Osteocyte (in vitro differentiated cells): ENCODE measurements at regions not wholly inside any gene's neighbourhood (a gene's known extent, or its start where the extent isn't known, plus 50 kb on each side); places are given as distances from the start of the nearest gene placed in this dataset.

Source experiments
- DNase-seq: peaks from one replicate; pipeline ENCODE4 v3.0.0; 2021; ENCODE audit warnings: mixed read lengths; ENCODE audit not compliant: unreplicated experiment; ENCODE audit errors: extremely low spot score
- H3K27ac Mint-ChIP-seq: one replicate; pipeline ENCODE4 v1.8.0; 2021; ENCODE audit warnings: mild to moderate bottlenecking, mixed read lengths; ENCODE audit not compliant: unreplicated experiment
- H3K27me3 Mint-ChIP-seq: one replicate; pipeline ENCODE4 v1.8.0; 2021; ENCODE audit warnings: mixed read lengths; ENCODE audit not compliant: unreplicated experiment
- H3K36me3 Mint-ChIP-seq: one replicate; pipeline ENCODE4 v1.8.0; 2021; ENCODE audit warnings: mixed read lengths; ENCODE audit not compliant: unreplicated experiment
- H3K4me1 Mint-ChIP-seq: one replicate; pipeline ENCODE4 v1.8.0; 2021; ENCODE audit warnings: mixed read lengths; ENCODE audit not compliant: unreplicated experiment
- H3K4me3 Mint-ChIP-seq: one replicate; pipeline ENCODE4 v1.8.0; 2021; ENCODE audit warnings: mild to moderate bottlenecking, moderate library complexity, mixed read lengths; ENCODE audit not compliant: unreplicated experiment
- H3K9me3 Mint-ChIP-seq: one replicate; pipeline ENCODE4 v1.8.0; 2021; ENCODE audit warnings: mixed read lengths; ENCODE audit not compliant: unreplicated experiment
- CTCF ChIP-seq: fragments of 200-600 bp; sonication (generic); IDR thresholded peaks from 2 replicates; pipeline ENCODE4 v1.5.0; 2021; ENCODE audit warnings: antibody characterized with exemption, mild to moderate bottlenecking, moderate library complexity

DNA sequence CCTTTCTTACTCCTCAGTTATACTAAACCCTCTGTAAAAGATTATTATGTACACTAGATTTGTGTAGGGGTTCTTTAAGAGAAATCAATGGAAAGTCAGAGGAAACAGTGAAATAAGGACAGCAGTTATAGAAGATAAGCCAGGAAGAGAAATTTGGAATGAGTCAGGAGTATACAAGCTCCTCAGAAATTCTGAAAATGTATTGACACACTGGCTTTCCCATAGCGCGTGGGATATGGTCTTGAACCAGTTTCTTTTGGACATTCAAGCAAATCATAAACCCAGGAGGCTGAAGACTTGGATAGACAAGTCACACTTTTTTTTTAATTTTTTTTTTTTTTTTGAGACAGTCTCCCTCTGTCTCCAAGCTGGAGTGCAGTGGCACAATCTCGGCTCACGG is 316.1 kb upstream of the MMADHC start:
- H3K27ac Mint-ChIP-seq = no peak overlapping the region
- H3K4me3 Mint-ChIP-seq = no peak overlapping the region
- no peaks in the 10 kb centered on the region for H3K36me3 Mint-ChIP-seq
- H3K9me3 Mint-ChIP-seq = no peaks in the 10 kb centered on the region
- no peak for TF ChIP-seq CTCF
- no peaks in the 10 kb centered on the region for H3K27me3 Mint-ChIP-seq
- peaks cover 9% of the 10 kb centered on the region for H3K4me1 Mint-ChIP-seq
- no peak for DNase-seq

DNA sequence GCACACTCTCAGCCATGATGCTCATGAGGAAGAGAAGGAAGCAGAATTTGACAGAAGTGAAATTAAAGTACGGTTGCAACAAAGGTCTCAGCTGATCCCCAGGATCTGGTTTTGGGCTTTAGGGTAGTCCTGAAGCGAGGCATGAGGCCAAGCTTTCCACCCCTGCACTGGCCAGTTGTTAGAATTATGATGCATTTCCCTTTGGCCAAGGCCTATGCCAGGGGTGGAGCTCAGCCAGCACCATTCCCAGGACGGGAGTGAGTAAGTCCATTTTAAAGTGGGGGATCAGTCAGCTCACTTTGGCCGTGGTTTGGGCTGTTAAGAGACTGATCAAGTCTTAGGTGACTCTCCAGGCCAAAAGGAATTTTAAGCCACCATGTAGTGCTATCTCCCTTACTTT is 314.5 kb upstream of the MMADHC start:
- Mint-ChIP-seq H3K9me3 (no peaks in the 10 kb centered on the region), H3K4me1 (peaks cover 5% of the 10 kb centered on the region), H3K4me3 (no peak overlapping the region), H3K27ac (no peak overlapping the region), H3K27me3 (no peaks in the 10 kb centered on the region), H3K36me3 (no peaks in the 10 kb centered on the region)
- TF ChIP-seq CTCF = no peak
- DNase-seq = no peak

DNA sequence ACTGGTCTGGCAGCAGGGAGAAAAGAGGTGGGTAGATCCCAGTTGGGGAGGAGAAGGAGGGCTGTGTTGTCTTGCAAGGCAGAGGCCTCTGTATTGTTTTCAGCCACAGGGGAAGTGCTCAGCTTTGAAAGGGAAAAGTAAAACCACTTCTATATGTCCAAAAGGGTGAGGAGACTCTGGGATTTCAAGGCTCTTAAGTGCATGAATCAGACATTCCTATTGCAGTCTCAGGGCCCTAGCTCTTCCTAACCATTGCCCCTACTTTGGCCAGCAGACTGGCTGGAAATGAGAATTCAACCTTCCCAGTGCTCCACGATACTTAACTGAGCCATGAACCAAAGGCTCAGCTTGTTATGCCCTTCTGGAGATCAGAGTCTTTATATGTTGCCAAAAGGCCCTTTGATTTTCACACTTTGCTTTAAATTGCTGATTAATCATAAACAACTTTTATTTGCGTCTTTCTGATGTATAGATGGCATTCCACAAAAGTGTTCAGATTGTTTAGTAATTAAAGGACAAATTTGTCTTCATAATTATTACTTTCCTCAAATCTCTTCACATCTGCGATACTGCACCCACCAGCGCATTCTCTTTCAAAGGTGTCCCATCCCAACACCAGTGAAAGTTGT is 313.8 kb upstream of the MMADHC start:
- Mint-ChIP-seq H3K27me3 (no peaks in the 10 kb centered on the region), H3K27ac (no peak overlapping the region), H3K9me3 (no peaks in the 10 kb centered on the region), H3K4me3 (no peak overlapping the region), H3K4me1 (no peaks in the 10 kb centered on the region), H3K36me3 (no peaks in the 10 kb centered on the region)
- TF ChIP-seq CTCF = no peak
- no peak for DNase-seq

DNA sequence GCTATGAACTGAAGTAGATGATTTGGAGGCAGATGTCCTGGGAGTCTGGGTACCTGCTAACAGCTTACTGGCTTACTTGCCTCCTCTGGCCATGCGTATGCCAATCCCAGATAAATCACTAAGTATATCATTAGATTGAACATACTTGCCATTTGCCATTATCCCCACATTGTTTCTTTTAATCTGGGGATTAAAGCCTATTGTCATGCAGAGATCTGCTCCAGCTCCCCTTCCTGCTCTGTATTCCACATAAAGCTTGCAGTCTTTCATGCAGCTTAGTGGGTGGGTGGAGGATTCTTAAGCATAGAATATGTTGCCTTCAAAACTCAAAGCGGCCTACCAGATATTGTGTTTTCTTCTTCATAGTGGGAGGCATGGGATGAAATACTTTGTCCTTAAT is 311.8 kb upstream of the MMADHC start:
- no peak for TF ChIP-seq CTCF
- H3K9me3 Mint-ChIP-seq = no peaks in the 10 kb centered on the region
- H3K4me3 Mint-ChIP-seq = no peak overlapping the region
- H3K27me3 Mint-ChIP-seq = no peaks in the 10 kb centered on the region
- no peak for DNase-seq
- H3K36me3 Mint-ChIP-seq = no peaks in the 10 kb centered on the region
- H3K27ac Mint-ChIP-seq = no peak overlapping the region
- no peaks in the 10 kb centered on the region for H3K4me1 Mint-ChIP-seq

DNA sequence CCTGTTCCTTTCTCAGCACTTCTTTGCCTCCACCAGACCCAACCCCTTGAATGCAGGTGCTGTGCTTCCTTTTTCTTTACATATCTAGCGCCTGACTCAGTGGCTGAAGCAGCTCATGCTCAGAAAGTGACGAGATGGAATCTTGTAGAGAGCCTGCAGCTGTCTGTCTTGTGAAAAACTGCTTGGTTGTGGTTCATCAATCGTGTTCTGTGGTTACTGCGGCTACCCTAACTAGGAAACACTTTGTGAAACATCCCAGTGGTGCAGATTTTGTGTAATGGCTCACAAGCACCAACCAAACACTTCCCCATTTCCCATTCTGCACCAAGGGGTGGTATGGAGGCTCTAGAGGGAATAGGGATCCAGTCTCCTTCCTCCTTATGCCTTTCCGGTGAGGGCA is 307.2 kb upstream of the MMADHC start:
- Mint-ChIP-seq H3K4me1 (no peaks in the 10 kb centered on the region), H3K27ac (no peak overlapping the region), H3K4me3 (no peak overlapping the region), H3K27me3 (no peaks in the 10 kb centered on the region), H3K36me3 (no peaks in the 10 kb centered on the region), H3K9me3 (no peaks in the 10 kb centered on the region)
- no peak for DNase-seq
- TF ChIP-seq CTCF = no peak
